HepG2 (cell line): ENCODE measurements at regions not wholly inside any gene's neighbourhood (a gene's known extent, or its start where the extent isn't known, plus 50 kb on each side); places are given as distances from the start of the nearest gene placed in this dataset.

Source experiments
- ATAC-seq: fragments of 200-7000 bp; cut with Tn5 transposase; 3 replicates; pipeline ENCODE4 v1.9.1; 2020; ENCODE audit warnings: mild to moderate bottlenecking, moderate library complexity
- BruUV-seq: library from RNA; stranded (reverse); fragments of 400-500 nt; replicated peaks from 2 replicates; lab custom pipeline; 2021; lab: Mats Ljungman, UMichigan
- CTCF ChIA-PET: fragments of 300-600 bp; formaldehyde crosslinking; extraction: SDS; loops from one replicate; lab custom pipeline; 2021; ENCODE audit warnings: low total read pairs, inconsistent platforms, low intra/inter-chr PET ratio; lab: Yijun Ruan, JAX
- POLR2A ChIA-PET: fragments of 350-600 bp; sonication (Branson Sonifier 250); formaldehyde crosslinking; loops from one replicate; lab custom pipeline; 2020; ENCODE audit warnings: antibody characterized with exemption, inconsistent platforms; lab: Yijun Ruan, JAX
- DNase-seq: peaks from one replicate; pipeline ENCODE4 v3.0.0-alpha.2; 2015; ENCODE audit warnings: low spot score
- FAIRE-seq: peaks from 3 replicates; lab custom pipeline; 2011; peaks lifted over from hg19 to GRCh38; lab: Jason Lieb, UNC
- H2AFZ ChIP-seq: one replicate; pipeline ENCODE4 v1.6.1; 2011; ENCODE audit warnings: low read length, inconsistent platforms
- H3K27ac ChIP-seq: fragments of 300-600 bp; 3 replicates; pipeline ENCODE4 v1.8.0; 2011; ENCODE audit warnings: mixed run types, mild to moderate bottlenecking, mixed read lengths, low read length, inconsistent platforms; ENCODE audit not compliant: insufficient read depth; ENCODE audit errors: extremely low read length
- H3K27me3 ChIP-seq, 2 experiments: fragments of 200-600 bp in 1 of 2; 2 replicates in 1 of 2; 3 replicates in 1 of 2; pipeline versions ENCODE4 v1.6.0 to v1.8.0; 2011; ENCODE audit warnings: low read length in 2 of 2, mild to moderate bottlenecking in 2 of 2, moderate library complexity in 2 of 2, inconsistent platforms in 1 of 2; ENCODE audit not compliant: insufficient read depth in 2 of 2, control insufficient read depth in 1 of 2
- H3K36me3 ChIP-seq, 2 experiments: fragments of 200-600 bp in 1 of 2; replicated peaks in 1 of 2; 2 replicates in 1 of 2; 3 replicates in 1 of 2; pipeline versions ENCODE4 v1.5.1 to v1.8.0; 2011; ENCODE audit warnings: low read length in 2 of 2, inconsistent platforms in 1 of 2; ENCODE audit not compliant: insufficient read depth in 2 of 2, control insufficient read depth in 1 of 2
- H3K4me1 ChIP-seq: 2 replicates; pipeline ENCODE4 v1.5.1; 2012; ENCODE audit warnings: low read length, inconsistent platforms; ENCODE audit not compliant: insufficient read depth
- H3K4me2 ChIP-seq: 2 replicates; pipeline ENCODE4 v1.6.0; 2011; ENCODE audit warnings: low read depth, low read length, inconsistent platforms
- H3K4me3 ChIP-seq, 3 experiments: fragments of 200-600 bp in 1 of 3; sonication (generic), shearing (Covaris generic) in 1 of 3; replicated peaks in 1 of 3; 2 replicates each; pipeline ENCODE4 v1.5.1; 2011 to 2016; ENCODE audit warnings: low read length in 3 of 3, inconsistent platforms in 2 of 3, low read depth in 2 of 3, mild to moderate bottlenecking in 2 of 3, control low read depth in 1 of 3, mixed read lengths in 1 of 3; ENCODE audit not compliant: insufficient read depth in 1 of 3
- H3K79me2 ChIP-seq: one replicate; pipeline ENCODE4 v1.6.1; 2011; ENCODE audit warnings: low read length, inconsistent platforms; ENCODE audit not compliant: insufficient read depth
- H3K9ac ChIP-seq: 2 replicates; pipeline ENCODE4 v1.6.0; 2011; ENCODE audit warnings: mild to moderate bottlenecking, low read depth, low read length, inconsistent platforms; ENCODE audit not compliant: insufficient read depth
- H3K9me3 ChIP-seq: 2 replicates; pipeline ENCODE4 v1.5.1; 2012; ENCODE audit warnings: mild to moderate bottlenecking, low read length
- H4K20me1 ChIP-seq: 2 replicates; pipeline ENCODE4 v1.6.0; 2011; ENCODE audit warnings: inconsistent platforms, mild to moderate bottlenecking, low read length, moderate library complexity; ENCODE audit not compliant: insufficient read depth
- ATM ChIP-seq: fragments of 450-650 bp; IDR thresholded peaks from 2 replicates; pipeline ENCODE4 v1.7.1; 2017; ENCODE audit warnings: mild to moderate bottlenecking, borderline replicate concordance
- CBFB ChIP-seq: sonication (generic); formaldehyde crosslinking; IDR thresholded peaks from 2 replicates; pipeline ENCODE4 v1.4.0; 2020; ENCODE audit warnings: missing genetic modification reagents
- CENPT ChIP-seq: sonication (generic); formaldehyde crosslinking; IDR thresholded peaks from 2 replicates; pipeline ENCODE4 v1.8.0; 2022; ENCODE audit warnings: low read depth, mild to moderate bottlenecking, moderate library complexity, missing genetic modification reagents
- EP300 ChIP-seq, 3 experiments: sonication (generic) in 1 of 3; formaldehyde crosslinking in 1 of 3; IDR thresholded peaks; 2 replicates each; pipeline versions ENCODE4 v1.5.1 to v1.6.1; 2011 to 2020; ENCODE audit warnings: low read depth in 2 of 3, low read length in 2 of 3, borderline replicate concordance in 1 of 3, improper control_type of control experiment in 1 of 3, mild to moderate bottlenecking in 1 of 3, missing genetic modification reagents in 1 of 3, moderate library complexity in 1 of 3
- HNRNPLL ChIP-seq: fragments of 200-400 bp; formaldehyde crosslinking; IDR thresholded peaks from 2 replicates; pipeline ENCODE4 v1.6.1; 2017; ENCODE audit warnings: mild to moderate bottlenecking, low read depth, low read length; ENCODE audit not compliant: poor library complexity, severe bottlenecking
- MXD4 ChIP-seq: IDR thresholded peaks from 2 replicates; pipeline ENCODE4 v1.6.1; 2016; ENCODE audit warnings: mild to moderate bottlenecking, missing biosample characterization, missing genetic modification reagents
- TCF7L2 ChIP-seq: IDR thresholded peaks from 2 replicates; pipeline ENCODE4 v1.6.1; 2011; ENCODE audit warnings: mild to moderate bottlenecking, low read depth, low read length, moderate library complexity
- ZC3H13 ChIP-seq: sonication (generic); formaldehyde crosslinking; IDR thresholded peaks from 2 replicates; pipeline ENCODE4 v1.8.1; 2023; ENCODE audit warnings: mild to moderate bottlenecking, missing genetic modification reagents, moderate library complexity
- ZEB1 ChIP-seq: IDR thresholded peaks from 2 replicates; pipeline ENCODE4 v1.6.1; 2012; ENCODE audit warnings: mild to moderate bottlenecking, low read depth, inconsistent platforms; ENCODE audit not compliant: insufficient replicate concordance
- ZNF121 ChIP-seq: sonication (generic); formaldehyde crosslinking; IDR thresholded peaks from 2 replicates; pipeline ENCODE4 v1.5.0; 2020; ENCODE audit warnings: mild to moderate bottlenecking, missing genetic modification reagents
- ZNF234 ChIP-seq: sonication (generic); formaldehyde crosslinking; conservative IDR thresholded peaks from 2 replicates; pipeline ENCODE4 v1.5.1; 2020; ENCODE audit warnings: mild to moderate bottlenecking, missing genetic modification reagents
- ZNF274 ChIP-seq: sonication (generic); formaldehyde crosslinking; IDR thresholded peaks from 2 replicates; pipeline ENCODE4 v1.5.1; 2020; ENCODE audit warnings: mild to moderate bottlenecking, missing genetic modification reagents
- ZNF567 ChIP-seq: sonication (generic); formaldehyde crosslinking; IDR thresholded peaks from 2 replicates; pipeline ENCODE4 v1.8.1; 2023; ENCODE audit warnings: mild to moderate bottlenecking, missing genetic modification reagents, borderline replicate concordance
- WGBS: methylation state at CpG from one replicate; pipeline ENCODE4 v1.1.6; 2017; ENCODE audit warnings: low lambda C conversion rate; 5-methylcytosine and 5-hydroxymethylcytosine counted together
- in situ Hi-C: cut with HindIII; loops from 2 replicates; pipeline ENCODE4 v1.10.0; 2017; ENCODE audit warnings: low pct_unique_long_range_greater_than_20kb; ENCODE audit not compliant: extremely low pct_ligation_motif_present
- intact Hi-C: fragments of 100-400 bp; cut with micrococcal nuclease; formaldehyde crosslinking; loops from one replicate; pipeline ENCODE4 v1.10.0; 2022; ENCODE audit not compliant: unreplicated experiment
- TF ChIP-seq, protein P1 (sequence below): sonication (generic); formaldehyde crosslinking; IDR thresholded peaks from 2 replicates; pipeline ENCODE4 v1.4.0; 2020; ENCODE audit warnings: mild to moderate bottlenecking, missing genetic modification reagents
- TF ChIP-seq, protein P2 (sequence below): IDR thresholded peaks from 2 replicates; pipeline ENCODE4 v1.6.1; 2012; ENCODE audit warnings: low read depth, low read length, improper control_type of control experiment

DNA sequence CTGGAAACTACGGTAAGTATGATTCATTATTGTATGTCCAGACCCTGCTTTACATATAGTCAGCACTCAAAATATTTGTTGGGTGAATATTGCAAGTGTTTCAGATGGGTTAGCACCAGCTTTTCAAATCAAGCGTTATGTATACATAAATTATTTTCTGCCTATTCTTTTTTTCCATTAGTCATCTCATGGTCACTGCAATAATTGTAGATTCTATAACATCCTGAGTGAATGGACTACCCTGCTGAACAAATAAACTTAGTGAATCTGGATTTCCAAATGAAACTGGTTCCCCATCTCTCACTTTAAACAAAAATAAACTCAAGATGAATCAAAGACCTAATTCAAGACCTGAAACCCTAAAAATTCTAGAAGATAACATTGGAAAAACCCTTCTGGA is 152.3 kb downstream of the DIO2 start:
- Histone ChIP-seq H4K20me1 (no peaks in the 10 kb centered on the region), H3K4me3 (no peak overlapping the region), H3K9me3 (peaks cover 14% of the 10 kb centered on the region; the same call in 1 of the 2 replicates), H3K4me2 (no peak overlapping the region)
- no peak for ATAC-seq
- no peak for TF ChIP-seq ZNF234
- TF ChIP-seq TCF7L2 = no peak
- TF ChIP-seq CENPT = no peak
- no peak for TF ChIP-seq ZEB1
- no peak for TF ChIP-seq ZC3H13 (CRISPR knock-in tag)
- TF ChIP-seq HNRNPLL = no peak
- TF ChIP-seq, all 625 proteins: peak for 0
- no peak overlapping the region for H3K27ac ChIP-seq
- BruUV-seq = no TSS peak
- ChIA-PET POLR2A (no interaction called here), CTCF (no interaction called here)
- FAIRE-seq = no peak
- H3K79me2 ChIP-seq = no peaks in the 10 kb centered on the region
- no peak for DNase-seq
- no peak overlapping the region for H3K9ac ChIP-seq
- H3K4me1 ChIP-seq = no peaks in the 10 kb centered on the region
- no peaks in the 10 kb centered on the region for H3K27me3 ChIP-seq
- in situ Hi-C loops (loop anchor here (25.0 kb wide), 1 partner anchor 803 kb away; no protein-coding TSS in a partner anchor), intact Hi-C loops (loop anchor here (5.0 to 10.0 kb wide), 3 partner anchors 156 to 528 kb away; partner anchors contain the start of gene DIO2)
- no peak overlapping the region for H2AFZ ChIP-seq
- H3K36me3 ChIP-seq = no peaks in the 10 kb centered on the region
- whole genome bisulfite sequencing = 0% methylated on average over 2 of the region's 2 CpGs

DNA sequence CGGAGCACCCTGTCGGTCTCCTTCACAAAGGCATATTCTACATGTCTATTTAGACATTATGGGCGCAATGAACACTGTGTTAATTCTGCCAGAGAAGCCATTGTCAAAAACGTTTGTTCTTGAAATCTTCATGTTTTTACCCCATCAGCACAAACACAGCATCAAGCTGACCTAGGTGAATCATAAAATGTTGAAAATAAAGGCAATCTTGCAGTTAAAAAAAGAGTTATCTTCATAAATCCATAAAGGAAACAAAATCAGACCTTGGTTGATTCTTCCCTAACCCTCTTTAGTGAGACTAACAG is 154.9 kb downstream of the DIO2 start:
- no TSS peak for BruUV-seq
- POLR2A ChIA-PET = no interaction called here
- 5% methylated on average over 4 of the region's 4 CpGs for WGBS
- Histone ChIP-seq H2AFZ (no peak overlapping the region), H3K4me1 (no peaks in the 10 kb centered on the region), H3K27me3 (no peaks in the 10 kb centered on the region), H3K36me3 (no peaks in the 10 kb centered on the region), H4K20me1 (no peaks in the 10 kb centered on the region), H3K27ac (no peak overlapping the region), H3K79me2 (no peaks in the 10 kb centered on the region), H3K9me3 (no peaks in the 10 kb centered on the region), H3K9ac (no peak overlapping the region), H3K4me2 (no peak overlapping the region), H3K4me3 (no peak overlapping the region)
- ATAC-seq = no peak
- intact Hi-C loops (loop anchor here (1.0 to 10.0 kb wide), 4 partner anchors 158 to 794 kb away; partner anchors contain the start of gene DIO2), in situ Hi-C loops (loop anchor here (25.0 kb wide), 1 partner anchor 806 kb away; no protein-coding TSS in a partner anchor)
- DNase-seq = no peak
- FAIRE-seq = no peak
- CTCF ChIA-PET = interaction anchor here (1.4 to 2.5 kb wide), 3 partner anchors 530 to 931 kb away, joined by 4 to 23 read pairs (median 6); no protein-coding TSS in a partner anchor
- no peak for TF ChIP-seq CBFB (CRISPR knock-in tag)
- TF ChIP-seq, protein P1, sequence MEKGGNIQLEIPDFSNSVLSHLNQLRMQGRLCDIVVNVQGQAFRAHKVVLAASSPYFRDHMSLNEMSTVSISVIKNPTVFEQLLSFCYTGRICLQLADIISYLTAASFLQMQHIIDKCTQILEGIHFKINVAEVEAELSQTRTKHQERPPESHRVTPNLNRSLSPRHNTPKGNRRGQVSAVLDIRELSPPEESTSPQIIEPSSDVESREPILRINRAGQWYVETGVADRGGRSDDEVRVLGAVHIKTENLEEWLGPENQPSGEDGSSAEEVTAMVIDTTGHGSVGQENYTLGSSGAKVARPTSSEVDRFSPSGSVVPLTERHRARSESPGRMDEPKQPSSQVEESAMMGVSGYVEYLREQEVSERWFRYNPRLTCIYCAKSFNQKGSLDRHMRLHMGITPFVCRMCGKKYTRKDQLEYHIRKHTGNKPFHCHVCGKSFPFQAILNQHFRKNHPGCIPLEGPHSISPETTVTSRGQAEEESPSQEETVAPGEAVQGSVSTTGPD (CRISPR knock-in tag) = no peak
- no peak for TF ChIP-seq ZNF274 (CRISPR knock-in tag)
- TF ChIP-seq, protein P2, sequence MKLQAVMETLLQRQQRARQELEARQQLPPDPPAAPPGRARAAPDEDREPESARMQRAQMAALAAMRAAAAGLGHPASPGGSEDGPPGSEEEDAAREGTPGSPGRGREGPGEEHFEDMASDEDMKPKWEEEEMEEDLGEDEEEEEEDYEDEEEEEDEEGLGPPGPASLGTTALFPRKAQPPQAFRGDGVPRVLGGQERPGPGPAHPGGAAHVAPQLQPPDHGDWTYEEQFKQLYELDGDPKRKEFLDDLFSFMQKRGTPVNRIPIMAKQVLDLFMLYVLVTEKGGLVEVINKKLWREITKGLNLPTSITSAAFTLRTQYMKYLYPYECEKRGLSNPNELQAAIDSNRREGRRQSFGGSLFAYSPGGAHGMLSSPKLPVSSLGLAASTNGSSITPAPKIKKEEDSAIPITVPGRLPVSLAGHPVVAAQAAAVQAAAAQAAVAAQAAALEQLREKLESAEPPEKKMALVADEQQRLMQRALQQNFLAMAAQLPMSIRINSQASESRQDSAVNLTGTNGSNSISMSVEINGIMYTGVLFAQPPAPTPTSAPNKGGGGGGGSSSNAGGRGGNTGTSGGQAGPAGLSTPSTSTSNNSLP = no peak
- TF ChIP-seq ATM = no peak
- no peak for TF ChIP-seq MXD4
- no peak for TF ChIP-seq ZNF121 (CRISPR knock-in tag)
- TF ChIP-seq ZNF567 = no peak
- TF ChIP-seq EP300 (IDR thresholded peaks at IDR 0.05; ENCODE audit: low read depth in 2 of 2, low read length in 2 of 2) = no peak
- no peak for TF ChIP-seq EP300 (CRISPR knock-in tag; IDR thresholded peaks at IDR 0.05; ENCODE audit: borderline replicate concordance)
